Thyroid gland (tissue), 4 donors: ENCODE measurements at regions not wholly inside any gene's neighbourhood (a gene's known extent, or its start where the extent isn't known, plus 50 kb on each side); places are given as distances from the start of the nearest gene placed in this dataset.

ENCODE experiments used
- DNase-seq, 2 donors: peaks; one replicate each; pipeline ENCODE4 v3.0.0-alpha.2; 2019
- H3K27ac ChIP-seq, 3 donors: fragments of 200-600 bp; sonication (generic); 1 replicate in 2 of 3; 2 replicates in 1 of 3; pipeline ENCODE4 v1.5.1; 2016 to 2019; ENCODE audit warnings: mild to moderate bottlenecking in 1 of 3, moderate library complexity in 1 of 3
- H3K27me3 ChIP-seq: fragments of 200-600 bp; sonication (generic); one replicate; pipeline ENCODE4 v1.5.1; 2019
- H3K36me3 ChIP-seq, 2 donors: fragments of 200-600 bp; sonication (generic); one replicate each; pipeline ENCODE4 v1.5.1; 2016 to 2019
- H3K4me1 ChIP-seq, 2 donors: fragments of 200-600 bp; sonication (generic); one replicate each; pipeline ENCODE4 v1.5.1; 2017 to 2019
- H3K4me3 ChIP-seq, 3 donors: fragments of 200-600 bp; sonication (generic); replicated peaks in 1 of 3; 1 replicate in 2 of 3; 2 replicates in 1 of 3; pipeline ENCODE4 v1.5.1; 2016; ENCODE audit warnings: mild to moderate bottlenecking in 1 of 3
- H3K9me3 ChIP-seq: fragments of 200-600 bp; sonication (generic); one replicate; pipeline ENCODE4 v1.5.1; 2017
- CTCF ChIP-seq, 6 experiments: fragments of 200-600 bp in 3 of 6; fragments of 450-650 bp in 3 of 6; sonication (generic) in 3 of 6; IDR thresholded peaks; one replicate each; pipeline ENCODE4 v1.5.1; 2016 to 2019; ENCODE audit warnings: antibody characterized with exemption in 6 of 6, mild to moderate bottlenecking in 2 of 6, inconsistent platforms in 1 of 6, moderate library complexity in 1 of 6
- POLR2A ChIP-seq, 2 donors: fragments of 450-650 bp; IDR thresholded peaks; one replicate each; pipeline ENCODE4 v1.6.1; 2017; ENCODE audit warnings: antibody characterized with exemption in 2 of 2, mild to moderate bottlenecking in 2 of 2, moderate library complexity in 1 of 2
- WGBS, 2 donors: methylation state at CpG; one replicate each; pipeline ENCODE4 v1.1.5; 2017; 5-methylcytosine and 5-hydroxymethylcytosine counted together
- intact Hi-C: fragments of 100-400 bp; cut with DNase I; formaldehyde crosslinking; loops from one replicate; pipeline ENCODE4 v1.15.1; 2023

- H3K9me3 ChIP-seq, result no peaks in the 10 kb centered on the region
- H3K4me3 ChIP-seq, result no peak overlapping the region
- no peak overlapping the region for H3K27ac ChIP-seq
- no peaks in the 10 kb centered on the region for H3K36me3 ChIP-seq
- intact Hi-C loops, result no loop called here
- H3K4me1 ChIP-seq, result no peaks in the 10 kb centered on the region
- no peaks in the 10 kb centered on the region for H3K27me3 ChIP-seq
- no peak for DNase-seq
- no peak for TF ChIP-seq POLR2A (IDR thresholded peaks at IDR 0.05)
- no peak for TF ChIP-seq CTCF (IDR thresholded peaks at IDR 0.05)
- 76 to 81% methylated on average over 4 of the region's 4 CpGs for WGBS, 2 donors
Measured at GRCh38 chr18:66328296-66328878, 275.5 kb downstream of the CDH19 start.

- Histone ChIP-seq H3K9me3 (no peaks in the 10 kb centered on the region), H3K36me3 (no peaks in the 10 kb centered on the region), H3K4me1 (peaks cover 0 to 3% of the 10 kb centered on the region in 2 donors), H3K27ac (no peak overlapping the region), H3K27me3 (no peaks in the 10 kb centered on the region), H3K4me3 (no peak overlapping the region)
- TF ChIP-seq CTCF (IDR thresholded peaks at IDR 0.05), result no peak
- TF ChIP-seq POLR2A (IDR thresholded peaks at IDR 0.05), result no peak
- DNase-seq, result no peak
- intact Hi-C loops, result no loop called here
- WGBS, 2 donors, result 61 to 81% methylated on average over 5 of the region's 5 CpGs
Measured at GRCh38 chr18:66325251-66325650, 278.6 kb downstream of the CDH19 start.

DNA sequence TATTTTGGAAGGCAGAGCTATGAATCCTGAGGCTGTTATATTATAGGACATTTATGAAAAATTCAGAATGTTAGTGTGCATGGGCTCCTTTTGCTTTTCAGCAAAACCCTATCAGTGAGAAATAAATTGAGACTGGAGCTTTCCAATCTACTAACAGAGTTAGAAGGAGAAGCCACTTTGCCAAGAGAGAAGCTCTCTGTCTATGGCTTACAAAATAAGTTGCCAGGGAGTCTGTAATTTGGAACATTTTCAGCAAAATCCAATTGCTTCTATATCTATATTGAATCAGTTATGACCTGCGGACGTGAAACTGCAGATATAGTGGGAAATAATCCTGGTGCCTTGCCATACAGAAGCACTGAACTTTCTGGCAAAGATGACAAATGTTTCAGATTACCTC, 279.3 kb downstream of the CDH19 start:
- WGBS, 2 donors, result 75 to 98% methylated on average over 2 of the region's 2 CpGs
- peaks cover 0 to 3% of the 10 kb centered on the region in 2 donors for H3K4me1 ChIP-seq
- intact Hi-C loops, result no loop called here

GRCh38 chr18:66317243-66318090, 286.4 kb downstream of the CDH19 start:
- TF ChIP-seq CTCF (IDR thresholded peaks at IDR 0.05) (no peak), POLR2A (IDR thresholded peaks at IDR 0.05) (no peak)
- intact Hi-C loops, result no loop called here
- DNase-seq, result no peak
- peaks cover 0 to 3% of the 10 kb centered on the region in 2 donors for H3K4me1 ChIP-seq
- H3K36me3 ChIP-seq, result no peaks in the 10 kb centered on the region
- no peak overlapping the region for H3K27ac ChIP-seq
- no peaks in the 10 kb centered on the region for H3K9me3 ChIP-seq
- 44 to 47% methylated on average over 1 of the region's 1 CpG for WGBS, 2 donors
- no peaks in the 10 kb centered on the region for H3K27me3 ChIP-seq
- no peak overlapping the region for H3K4me3 ChIP-seq

More for the DNA sequence above, 279.3 kb downstream of the CDH19 start:
- no peaks in the 10 kb centered on the region for H3K27me3 ChIP-seq
- TF ChIP-seq CTCF (IDR thresholded peaks at IDR 0.05) (no peak), POLR2A (IDR thresholded peaks at IDR 0.05) (no peak)
- DNase-seq, result no peak
- H3K27ac ChIP-seq, result no peak overlapping the region
- H3K36me3 ChIP-seq, result no peaks in the 10 kb centered on the region
- no peaks in the 10 kb centered on the region for H3K9me3 ChIP-seq
- H3K4me3 ChIP-seq, result no peak overlapping the region

DNA sequence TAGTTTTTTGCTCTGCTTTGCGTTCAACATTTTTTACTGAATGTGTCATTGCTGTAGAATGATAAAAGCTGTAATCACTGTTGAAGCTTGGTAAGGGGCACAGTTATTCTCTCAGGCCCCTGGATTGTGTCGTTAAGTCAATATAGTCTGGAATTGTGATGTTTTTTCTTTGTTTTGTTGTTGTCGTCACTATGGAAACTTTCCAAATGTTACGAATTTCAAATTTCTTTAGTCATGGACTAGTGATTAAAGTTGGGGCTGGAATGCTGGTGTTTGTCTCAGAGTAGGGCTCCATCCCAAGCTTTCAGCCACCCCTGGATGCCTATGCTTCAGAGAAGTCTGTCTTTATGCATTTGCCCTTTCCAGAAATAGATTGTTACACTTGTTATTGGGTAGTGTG, 287.2 kb downstream of the CDH19 start:
- H3K27me3 ChIP-seq, result no peaks in the 10 kb centered on the region
- TF ChIP-seq POLR2A (IDR thresholded peaks at IDR 0.05) (no peak), CTCF (IDR thresholded peaks at IDR 0.05) (no peak)
- H3K4me1 ChIP-seq, result peaks cover 0 to 3% of the 10 kb centered on the region in 2 donors
- no peak overlapping the region for H3K27ac ChIP-seq
- H3K4me3 ChIP-seq, result no peak overlapping the region
- intact Hi-C loops, result no loop called here
- 25 to 47% methylated on average over 4 of the region's 4 CpGs for WGBS, 2 donors
- no peaks in the 10 kb centered on the region for H3K36me3 ChIP-seq
- DNase-seq, result no peak
- H3K9me3 ChIP-seq, result no peaks in the 10 kb centered on the region
